ENCODE measurements at regions not wholly inside any gene's neighbourhood (a gene's known extent, or its start where the extent isn't known, plus 50 kb on each side); places are given as distances from the start of the nearest gene placed in this dataset.

GRCh38 chr4:112063260-112063659 is 82.0 kb upstream of the FAM241A start:
- Histone ChIP-seq H2BK20ac (ENCODE audit: low read depth, low read length) (no peak overlapping the region), H4K20me1 (ENCODE audit: insufficient read depth, low read length) (no peaks in the 10 kb centered on the region), H3K9me1 (ENCODE audit: insufficient read depth, low read length) (no peaks in the 10 kb centered on the region), H3K27ac (ENCODE audit: insufficient read depth, low read length) (no peak overlapping the region), H4K8ac (ENCODE audit: low read depth in 2 of 2, low read length in 2 of 2) (no peak overlapping the region), H2BK5ac (ENCODE audit: low read depth, low read length, poor library complexity, severe bottlenecking) (no peak overlapping the region), H2BK15ac (ENCODE audit: low read depth, low read length) (no peak overlapping the region), H2AK9ac (replicated peaks; ENCODE audit: low read depth, low read length, poor library complexity) (no peak overlapping the region), H3K4me2 (ENCODE audit: low read depth, low read length) (no peak overlapping the region), H3K4ac (ENCODE audit: low read depth, low read length) (no peak overlapping the region), H3K36me3 (ENCODE audit: control insufficient read depth, insufficient read depth, low read length) (no peaks in the 10 kb centered on the region), H3K4me3 (ENCODE audit: insufficient read depth, low read depth, low read length) (no peak overlapping the region), H3K56ac (ENCODE audit: extremely low read depth, insufficient read depth, low read length) (no peak overlapping the region), H3K18ac (ENCODE audit: low read depth, low read length) (no peak overlapping the region), H3K14ac (replicated peaks; ENCODE audit: low read depth, low read length) (no peak overlapping the region), H3K4me1 (ENCODE audit: control insufficient read depth, insufficient read depth, low read length) (no peaks in the 10 kb centered on the region), H3K27me3 (ENCODE audit: control insufficient read depth, insufficient read depth, low read length) (peaks cover 2% of the 10 kb centered on the region; the same call in 1 of the 2 replicates), H3K23ac (ENCODE audit: low read depth, low read length) (no peak overlapping the region), H4K5ac (ENCODE audit: low read depth, low read length) (no peak overlapping the region), H3K9ac (ENCODE audit: low read depth, low read length) (no peak overlapping the region), H4K91ac (ENCODE audit: insufficient read depth, low read depth, low read length) (no peak overlapping the region), H3K9me3 (ENCODE audit: control insufficient read depth, insufficient read depth, low read length) (no peaks in the 10 kb centered on the region), H2BK120ac (ENCODE audit: low read depth, low read length) (no peak overlapping the region), H2AK5ac (ENCODE audit: low read depth, low read length) (no peak overlapping the region), H2AFZ (replicated peaks; ENCODE audit: low read length, poor library complexity) (no peak overlapping the region), H3K79me1 (ENCODE audit: low read depth in 1 of 2, low read length in 2 of 2) (no peaks in the 10 kb centered on the region)
- POLR2A ChIA-PET (ENCODE audit: unreplicated experiment), result no interaction called here
- dilution Hi-C loops (cut with HindIII; ENCODE audit: low sequenced_read_pairs, unreplicated experiment), result no loop called here
- no peak for DNase-seq
- intact Hi-C loops (cut with micrococcal nuclease), result no loop called here
- TF ChIP-seq FOS (IDR thresholded peaks at IDR 0.05; ENCODE audit: low read depth, low read length), result no peak
- TF ChIP-seq RFX5 (IDR thresholded peaks at IDR 0.05; ENCODE audit: low read depth, low read length), result no peak
- in situ Hi-C loops (cut with MboI; ENCODE audit: low sequenced_read_pairs), result no loop called here
- ATAC-seq (ENCODE audit: low read depth), result no peak
- BruUV-seq (replicated peaks), result no TSS peak
- no CpG with 5 or more reads among the region's 1 CpG for WGBS, 2 experiments (ENCODE audit: extremely low coverage in 2 of 2, insufficient read length in 1 of 2)
- CTCF ChIA-PET, result interaction anchor here (0.6 kb wide), 1 partner anchor 562 kb away, joined by 3 read pairs; no protein-coding TSS in a partner anchor

All from IMR-90 (cell line).